ENCODE measurements at regions not wholly inside any gene's neighbourhood (a gene's known extent, or its start where the extent isn't known, plus 50 kb on each side); places are given as distances from the start of the nearest gene placed in this dataset.

DNA sequence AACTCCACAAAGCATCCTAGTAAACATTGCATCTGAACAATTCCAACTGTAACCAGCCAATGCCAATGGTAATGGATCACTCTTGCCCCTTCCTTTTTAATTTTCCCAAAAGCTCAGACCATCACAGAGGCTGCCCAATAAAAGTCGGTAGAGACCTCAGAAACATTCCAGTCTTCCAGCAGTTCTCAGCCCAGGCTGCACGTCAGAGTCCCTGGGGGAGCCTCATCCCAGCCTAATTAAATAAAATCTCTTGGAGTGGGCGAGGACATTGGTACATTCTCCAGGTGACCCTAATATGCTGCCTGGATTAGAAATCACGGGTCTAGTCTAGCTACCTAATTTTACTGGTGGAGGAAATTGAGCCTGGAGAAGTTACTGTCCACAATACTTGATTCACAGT, 117.1 kb upstream of the MYOCD start:
- TF ChIP-seq, protein P1, sequence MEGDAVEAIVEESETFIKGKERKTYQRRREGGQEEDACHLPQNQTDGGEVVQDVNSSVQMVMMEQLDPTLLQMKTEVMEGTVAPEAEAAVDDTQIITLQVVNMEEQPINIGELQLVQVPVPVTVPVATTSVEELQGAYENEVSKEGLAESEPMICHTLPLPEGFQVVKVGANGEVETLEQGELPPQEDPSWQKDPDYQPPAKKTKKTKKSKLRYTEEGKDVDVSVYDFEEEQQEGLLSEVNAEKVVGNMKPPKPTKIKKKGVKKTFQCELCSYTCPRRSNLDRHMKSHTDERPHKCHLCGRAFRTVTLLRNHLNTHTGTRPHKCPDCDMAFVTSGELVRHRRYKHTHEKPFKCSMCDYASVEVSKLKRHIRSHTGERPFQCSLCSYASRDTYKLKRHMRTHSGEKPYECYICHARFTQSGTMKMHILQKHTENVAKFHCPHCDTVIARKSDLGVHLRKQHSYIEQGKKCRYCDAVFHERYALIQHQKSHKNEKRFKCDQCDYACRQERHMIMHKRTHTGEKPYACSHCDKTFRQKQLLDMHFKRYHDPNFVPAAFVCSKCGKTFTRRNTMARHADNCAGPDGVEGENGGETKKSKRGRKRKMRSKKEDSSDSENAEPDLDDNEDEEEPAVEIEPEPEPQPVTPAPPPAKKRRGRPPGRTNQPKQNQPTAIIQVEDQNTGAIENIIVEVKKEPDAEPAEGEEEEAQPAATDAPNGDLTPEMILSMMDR (conservative IDR thresholded peaks at IDR 0.05; ENCODE audit: low read depth, low read length), result no peak
- TF ChIP-seq EZH2 (IDR thresholded peaks at IDR 0.05; ENCODE audit: borderline replicate concordance, low read depth, low read length, poor library complexity, severe bottlenecking), result no peak
